ENCODE measurements at regions not wholly inside any gene's neighbourhood (a gene's known extent, or its start where the extent isn't known, plus 50 kb on each side); places are given as distances from the start of the nearest gene placed in this dataset.

GRCh38 chr2:42964439-42965083 is 172.2 kb upstream of the HAAO start:
- BruUV-seq (replicated peaks): no TSS peak
- no peak for DNase-seq (ENCODE audit: low read depth, low spot score)
- Histone ChIP-seq H3K27me3 (ENCODE audit: control insufficient read depth in 2 of 2, insufficient read depth in 2 of 2, low read length in 2 of 2) (no peaks in the 10 kb centered on the region), H3K4me3 (replicated peaks in 1 of 3; ENCODE audit: insufficient read depth in 1 of 3, low read depth in 1 of 3, low read length in 3 of 3) (no peak overlapping the region), H3K4me2 (ENCODE audit: insufficient read depth, low read length) (no peak overlapping the region), H3K27ac (ENCODE audit: insufficient read depth, low read depth, low read length) (no peak overlapping the region), H4K20me1 (replicated peaks; ENCODE audit: control insufficient read depth, extremely low read depth, insufficient read depth, low read length) (no peaks in the 10 kb centered on the region), H3K9me3 (replicated peaks; ENCODE audit: control insufficient read depth, insufficient read depth, low read length) (no peaks in the 10 kb centered on the region), H3K4me1 (ENCODE audit: control insufficient read depth, extremely low read depth, insufficient read depth, low read length) (peaks cover 24% of the 10 kb centered on the region), H2AFZ (ENCODE audit: low read depth, low read length) (no peak overlapping the region), H3K9ac (replicated peaks; ENCODE audit: extremely low read depth, insufficient read depth, low read length) (no peak overlapping the region), H3K79me2 (ENCODE audit: control insufficient read depth, insufficient read depth, low read length) (no peaks in the 10 kb centered on the region), H3K9me1 (replicated peaks; ENCODE audit: control insufficient read depth, extremely low read depth, insufficient read depth, low read length) (no peaks in the 10 kb centered on the region), H3K36me3 (ENCODE audit: control insufficient read depth in 2 of 2, extremely low read depth in 1 of 2, insufficient read depth in 2 of 2, low read length in 2 of 2) (no peaks in the 10 kb centered on the region)
- POLR2A ChIA-PET: interaction anchor here (0.7 kb wide), 1 partner anchor 261 kb away, joined by 6 read pairs; no protein-coding TSS in a partner anchor
- intact Hi-C loops (cut with micrococcal nuclease) (no loop called here), dilution Hi-C loops (cut with MboI; ENCODE audit: extremely low pct_ligation_motif_present, low sequenced_read_pairs) (no loop called here)
- FAIRE-seq: no peak
- TF ChIP-seq POLR2A (IDR thresholded peaks at IDR 0.05; ENCODE audit: low read depth, low read length) (no peak), MYC (IDR thresholded peaks at IDR 0.05; ENCODE audit: low read depth, low read length) (no peak), POLR2AphosphoS5 (IDR thresholded peaks at IDR 0.05; ENCODE audit: insufficient read depth, low read depth, low read length) (no peak), FOS (IDR thresholded peaks at IDR 0.05; ENCODE audit: borderline replicate concordance, insufficient read depth, low read length) (no peak), GATA2 (IDR thresholded peaks at IDR 0.05; ENCODE audit: insufficient read depth, insufficient read length, low read depth, low read length) (no peak), CTCF (IDR thresholded peaks at IDR 0.05; ENCODE audit: extremely low read depth in 1 of 2, insufficient read depth in 1 of 2, low read depth in 1 of 2, low read length in 2 of 2) (no peak), EZH2 (IDR thresholded peaks at IDR 0.05; ENCODE audit: borderline replicate concordance, low read depth, low read length, severe bottlenecking) (no peak), JUN (IDR thresholded peaks at IDR 0.05; ENCODE audit: borderline replicate concordance, insufficient read depth, insufficient read length, low read depth) (no peak)
- TF ChIP-seq, protein P1, sequence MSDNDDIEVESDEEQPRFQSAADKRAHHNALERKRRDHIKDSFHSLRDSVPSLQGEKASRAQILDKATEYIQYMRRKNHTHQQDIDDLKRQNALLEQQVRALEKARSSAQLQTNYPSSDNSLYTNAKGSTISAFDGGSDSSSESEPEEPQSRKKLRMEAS (IDR thresholded peaks at IDR 0.05; ENCODE audit: insufficient read depth, insufficient read length): no peak
- CTCF ChIA-PET: interaction anchor here (1.0 to 1.6 kb wide), 5 partner anchors 11 to 577 kb away, joined by 3 to 5 read pairs (median 3); no protein-coding TSS in a partner anchor

Data from endothelial cell of umbilical vein (primary cell).